RPMI8226 (cell line): ENCODE measurements at regions not wholly inside any gene's neighbourhood (a gene's known extent, or its start where the extent isn't known, plus 50 kb on each side); places are given as distances from the start of the nearest gene placed in this dataset.
"Not testable (repeated sequence)": the region's sequence is repeated elsewhere in the genome, so short reads cannot be mapped to it uniquely, and the experiment has no call there.

Experiments used
- DNase-seq: peaks from one replicate; pipeline ENCODE4 v3.0.0-alpha.2; 2015

GRCh38 chrX:84865113-84865512, 138.6 kb upstream of the APOOL start:
- no peak for DNase-seq

GRCh38 chrX:84870281-84870680, 133.4 kb upstream of the APOOL start:
- DNase-seq = not testable (repeated sequence)

- DNase-seq = not testable (repeated sequence)
These were observed 131.4 kb upstream of the APOOL start for GRCh38 chrX:84872160-84872771.

GRCh38 chrX:84873176-84873575, 130.5 kb upstream of the APOOL start:
- no peak for DNase-seq

- DNase-seq = no peak
These were observed 126.8 kb upstream of the APOOL start for GRCh38 chrX:84876876-84877275.

- no peak for DNase-seq
These were observed 109.8 kb upstream of the APOOL start for GRCh38 chrX:84893897-84894296.

GRCh38 chrX:84907324-84907968, 96.2 kb upstream of the APOOL start:
- DNase-seq = no peak

GRCh38 chrX:84909151-84909550, 94.5 kb upstream of the APOOL start:
- DNase-seq = no peak

GRCh38 chrX:84924624-84925023, 79.1 kb upstream of the APOOL start:
- DNase-seq = no peak

GRCh38 chrX:84932814-84933213, 70.9 kb upstream of the APOOL start:
- DNase-seq = no peak

GRCh38 chrX:84933956-84934556, 69.6 kb upstream of the APOOL start:
- no peak for DNase-seq
